OCI-LY7 (cell line): ENCODE measurements at regions not wholly inside any gene's neighbourhood (a gene's known extent, or its start where the extent isn't known, plus 50 kb on each side); places are given as distances from the start of the nearest gene placed in this dataset.

Experiments used
- EZH2phosphoT487 ChIP-seq: fragments of 200-600 bp; sonication (generic); IDR thresholded peaks from 2 replicates; pipeline ENCODE4 v1.6.1; 2018; ENCODE audit warnings: low read depth, borderline replicate concordance, mild to moderate bottlenecking, mixed run types, antibody characterized with exemption, low read length, moderate library complexity, mixed read lengths
- TF ChIP-seq, protein P1 (sequence below): fragments of 200-600 bp; sonication (generic); conservative IDR thresholded peaks from 2 replicates; pipeline ENCODE4 v1.5.1; 2014; ENCODE audit warnings: mild to moderate bottlenecking, antibody characterized with exemption, low read length, moderate library complexity, mixed read lengths

DNA sequence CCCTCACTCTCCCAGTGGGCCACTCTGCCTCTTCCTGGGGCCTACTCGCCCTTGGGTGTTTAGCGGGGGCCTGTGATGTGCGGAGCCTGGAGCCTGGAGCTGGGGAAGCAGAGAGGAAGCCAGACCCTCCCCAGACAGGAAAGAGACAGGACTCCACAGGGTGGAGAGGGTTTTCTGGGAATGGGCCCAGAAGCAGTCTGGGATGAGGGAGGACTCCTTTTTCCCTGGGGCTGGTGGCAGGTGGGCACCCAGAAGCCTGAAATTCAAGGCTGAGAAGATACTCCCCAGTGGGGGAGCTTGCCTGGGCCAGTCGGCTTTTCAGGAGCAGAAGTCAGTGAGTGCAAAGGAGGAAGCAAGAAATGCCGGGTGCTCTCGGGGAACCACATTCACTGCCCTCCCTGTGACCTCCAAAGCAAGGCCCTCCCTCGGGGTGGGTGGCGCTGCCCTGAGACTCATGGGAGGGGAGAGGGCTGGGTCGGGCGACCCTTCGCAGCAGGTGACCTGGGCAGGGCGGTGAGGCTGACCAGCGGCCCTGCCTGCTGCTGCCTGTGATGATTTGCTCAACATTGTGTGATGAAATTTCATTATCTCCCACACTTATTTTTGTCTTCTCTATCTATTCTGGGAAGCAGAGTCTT, 1377.4 kb downstream of the BRD1 start:
- TF ChIP-seq, protein P1, sequence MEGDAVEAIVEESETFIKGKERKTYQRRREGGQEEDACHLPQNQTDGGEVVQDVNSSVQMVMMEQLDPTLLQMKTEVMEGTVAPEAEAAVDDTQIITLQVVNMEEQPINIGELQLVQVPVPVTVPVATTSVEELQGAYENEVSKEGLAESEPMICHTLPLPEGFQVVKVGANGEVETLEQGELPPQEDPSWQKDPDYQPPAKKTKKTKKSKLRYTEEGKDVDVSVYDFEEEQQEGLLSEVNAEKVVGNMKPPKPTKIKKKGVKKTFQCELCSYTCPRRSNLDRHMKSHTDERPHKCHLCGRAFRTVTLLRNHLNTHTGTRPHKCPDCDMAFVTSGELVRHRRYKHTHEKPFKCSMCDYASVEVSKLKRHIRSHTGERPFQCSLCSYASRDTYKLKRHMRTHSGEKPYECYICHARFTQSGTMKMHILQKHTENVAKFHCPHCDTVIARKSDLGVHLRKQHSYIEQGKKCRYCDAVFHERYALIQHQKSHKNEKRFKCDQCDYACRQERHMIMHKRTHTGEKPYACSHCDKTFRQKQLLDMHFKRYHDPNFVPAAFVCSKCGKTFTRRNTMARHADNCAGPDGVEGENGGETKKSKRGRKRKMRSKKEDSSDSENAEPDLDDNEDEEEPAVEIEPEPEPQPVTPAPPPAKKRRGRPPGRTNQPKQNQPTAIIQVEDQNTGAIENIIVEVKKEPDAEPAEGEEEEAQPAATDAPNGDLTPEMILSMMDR: no peak
- no peak for TF ChIP-seq EZH2phosphoT487
